SU-DHL-6 (cell line): ENCODE measurements at regions not wholly inside any gene's neighbourhood (a gene's known extent, or its start where the extent isn't known, plus 50 kb on each side); places are given as distances from the start of the nearest gene placed in this dataset.

ENCODE experiments used
- CTCF ChIP-seq: fragments of 200-600 bp; sonication (generic); IDR thresholded peaks from one replicate; pipeline ENCODE4 v1.5.1; 2017; ENCODE audit warnings: antibody characterized with exemption, mild to moderate bottlenecking, low read length, moderate library complexity; ENCODE audit not compliant: insufficient read depth, poor library complexity, severe bottlenecking
- EZH2phosphoT487 ChIP-seq: fragments of 200-600 bp; sonication (generic), shearing (Covaris generic); conservative IDR thresholded peaks from 2 replicates; pipeline ENCODE4 v1.6.1; 2018; ENCODE audit warnings: mild to moderate bottlenecking, antibody characterized with exemption, low read length, moderate library complexity, mixed read lengths

GRCh38 chr2:64325852-64326577, 127.9 kb upstream of the LGALSL start:
- TF ChIP-seq CTCF (no peak), EZH2phosphoT487 (no peak)
